HG03571 (cell line): ENCODE measurements at regions not wholly inside any gene's neighbourhood (a gene's known extent, or its start where the extent isn't known, plus 50 kb on each side); places are given as distances from the start of the nearest gene placed in this dataset.

Experiments used
- ATAC-seq: cut with Tn5 transposase; IDR thresholded peaks from one replicate; pipeline ENCODE4 v1.9.1; 2021; ENCODE audit not compliant: unreplicated experiment

- ATAC-seq = peak; percentile 54
Observed at GRCh38 chr2:134154246-134154645, 99.6 kb upstream of the MGAT5 start.

DNA sequence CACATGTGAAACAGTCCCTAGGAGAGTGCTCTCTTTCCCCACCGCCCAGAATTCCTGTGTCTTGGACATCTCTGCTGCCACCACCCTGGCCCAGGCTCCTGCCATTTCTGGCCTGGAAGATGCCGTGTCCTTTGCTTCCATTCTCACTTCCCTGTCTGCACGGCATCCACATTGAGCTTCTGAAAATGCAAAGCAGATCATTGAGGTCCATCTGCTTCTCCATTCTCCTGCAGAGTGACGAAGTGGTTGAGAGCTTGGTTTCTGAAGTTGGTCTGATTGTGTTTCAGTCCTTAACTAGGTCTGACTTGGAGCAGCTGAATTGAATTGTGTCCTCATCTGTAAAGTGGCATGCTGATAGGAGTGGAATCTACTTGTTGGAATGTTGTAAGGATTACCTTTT lies 98.7 kb upstream of the MGAT5 start:
- ATAC-seq = peak; percentile 70

- ATAC-seq = no peak
Observed at GRCh38 chr2:134158295-134158694, 95.6 kb upstream of the MGAT5 start.

DNA sequence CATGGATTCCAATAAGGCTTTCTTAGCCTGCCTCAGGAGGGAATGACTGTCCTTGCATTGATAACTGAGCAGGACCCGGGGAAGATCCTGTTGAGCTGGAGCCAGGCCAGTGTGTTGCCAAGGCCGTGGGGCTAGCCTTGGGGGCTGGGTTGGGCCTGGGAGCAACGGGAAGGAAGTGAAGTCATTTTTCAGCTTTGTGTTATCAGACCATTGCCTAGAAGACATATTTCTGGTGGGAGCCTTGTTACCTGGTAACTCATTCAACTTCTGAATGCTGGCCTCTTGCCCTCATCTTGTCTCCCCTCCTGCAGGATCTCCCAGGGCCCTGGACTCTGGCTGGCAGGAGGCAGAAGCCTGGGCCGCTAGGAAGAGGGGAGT lies 92.7 kb upstream of the MGAT5 start:
- no peak for ATAC-seq

GRCh38 chr2:134163336-134163735 lies 90.5 kb upstream of the MGAT5 start:
- ATAC-seq = no peak

GRCh38 chr2:134164306-134164705 lies 89.6 kb upstream of the MGAT5 start:
- ATAC-seq = no peak

DNA sequence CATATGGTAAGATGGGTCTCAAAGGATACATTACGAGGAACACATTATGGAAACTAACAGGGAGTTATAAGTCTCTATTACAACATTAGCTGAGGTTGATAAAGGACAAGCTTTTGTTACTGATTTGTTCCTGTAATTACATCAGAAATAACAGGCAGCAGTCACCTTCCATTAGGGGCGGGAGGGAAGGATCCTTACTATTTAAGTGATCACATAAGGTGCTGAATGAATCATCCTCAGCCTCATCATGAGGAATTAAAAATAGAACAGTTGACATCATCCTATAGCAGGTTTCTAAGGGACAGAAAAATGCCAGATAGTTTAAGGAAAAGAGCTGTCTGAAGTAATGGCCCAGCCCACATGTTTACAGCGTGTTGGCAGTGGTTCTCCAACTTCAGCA lies 86.9 kb upstream of the MGAT5 start:
- ATAC-seq = no peak

DNA sequence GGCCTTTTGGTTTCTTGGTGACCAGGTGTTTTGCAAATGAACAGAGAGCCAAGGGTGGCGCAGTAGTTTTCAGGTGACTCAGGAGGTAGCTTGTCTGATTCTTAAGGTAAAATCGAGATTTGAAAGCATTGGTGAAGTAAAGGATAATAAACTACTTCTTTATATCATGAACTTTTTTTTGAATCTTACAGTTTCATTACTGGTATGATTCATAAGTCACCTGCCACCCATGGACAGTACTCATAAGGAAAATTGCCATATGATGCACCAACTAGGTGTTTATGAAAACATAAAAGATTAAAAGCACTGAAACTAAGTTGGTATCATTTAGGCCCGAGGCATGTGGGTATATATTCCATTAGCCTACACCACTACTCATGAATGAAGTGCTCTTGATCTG lies 84.1 kb upstream of the MGAT5 start:
- no peak for ATAC-seq

- ATAC-seq = no peak
Observed at GRCh38 chr2:134170294-134170693, 83.6 kb upstream of the MGAT5 start.

DNA sequence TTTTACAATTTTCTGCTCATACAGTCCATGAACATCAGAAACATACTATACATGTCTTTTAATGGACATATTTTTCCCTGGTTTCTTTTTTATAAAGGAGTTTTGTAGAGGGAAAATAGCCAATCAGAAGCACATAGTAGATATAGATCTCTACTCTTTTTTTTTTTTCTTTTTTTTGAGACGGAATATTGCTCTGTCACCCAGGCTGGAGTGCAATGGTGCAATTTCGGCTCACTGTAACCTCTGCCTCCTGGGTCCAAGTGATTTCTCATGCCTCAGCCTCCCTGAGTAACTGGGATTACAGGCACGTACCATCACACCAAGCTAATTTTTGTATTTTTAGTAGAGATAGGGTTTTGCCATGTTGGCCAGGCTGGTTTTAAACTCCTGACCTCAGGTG lies 83.2 kb upstream of the MGAT5 start:
- no peak for ATAC-seq

DNA sequence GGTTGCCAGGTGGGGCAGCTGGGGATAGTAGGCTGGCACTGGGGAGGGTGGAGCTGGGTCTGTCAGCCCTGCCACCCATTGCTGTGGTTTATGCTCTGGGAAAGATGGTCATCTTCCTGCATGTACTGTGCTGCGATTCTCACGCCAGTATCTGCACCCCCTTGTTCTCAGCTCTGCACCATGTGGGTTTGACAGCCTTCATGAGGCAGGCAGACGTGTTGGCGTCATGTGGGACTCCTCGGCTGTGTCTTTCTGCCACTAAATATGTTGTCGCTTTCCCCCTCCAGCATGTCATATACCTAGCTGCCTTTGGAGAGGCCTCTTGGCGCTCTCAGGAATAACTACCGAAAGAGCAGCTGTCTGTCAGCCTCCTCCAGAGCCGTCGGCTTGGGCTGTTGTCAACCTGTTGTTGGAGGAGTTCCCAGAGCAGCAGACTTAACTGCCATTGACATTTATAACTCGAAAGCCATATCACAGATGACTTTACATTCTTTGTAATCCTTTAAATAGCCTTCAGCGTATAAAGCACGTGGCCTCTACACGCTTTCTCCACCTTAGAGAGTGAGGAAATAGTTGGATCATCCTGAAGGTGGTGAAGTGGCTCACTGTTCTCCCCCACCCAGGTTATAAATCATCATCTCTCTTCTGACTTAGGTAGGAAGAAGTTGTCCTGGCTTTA lies 80.4 kb upstream of the MGAT5 start:
- ATAC-seq = no peak

GRCh38 chr2:134174711-134175110 lies 79.2 kb upstream of the MGAT5 start:
- ATAC-seq = no peak

GRCh38 chr2:134175834-134176233 lies 78.0 kb upstream of the MGAT5 start:
- no peak for ATAC-seq

- no peak for ATAC-seq
Observed at GRCh38 chr2:134177351-134177931, 76.4 kb upstream of the MGAT5 start.

DNA sequence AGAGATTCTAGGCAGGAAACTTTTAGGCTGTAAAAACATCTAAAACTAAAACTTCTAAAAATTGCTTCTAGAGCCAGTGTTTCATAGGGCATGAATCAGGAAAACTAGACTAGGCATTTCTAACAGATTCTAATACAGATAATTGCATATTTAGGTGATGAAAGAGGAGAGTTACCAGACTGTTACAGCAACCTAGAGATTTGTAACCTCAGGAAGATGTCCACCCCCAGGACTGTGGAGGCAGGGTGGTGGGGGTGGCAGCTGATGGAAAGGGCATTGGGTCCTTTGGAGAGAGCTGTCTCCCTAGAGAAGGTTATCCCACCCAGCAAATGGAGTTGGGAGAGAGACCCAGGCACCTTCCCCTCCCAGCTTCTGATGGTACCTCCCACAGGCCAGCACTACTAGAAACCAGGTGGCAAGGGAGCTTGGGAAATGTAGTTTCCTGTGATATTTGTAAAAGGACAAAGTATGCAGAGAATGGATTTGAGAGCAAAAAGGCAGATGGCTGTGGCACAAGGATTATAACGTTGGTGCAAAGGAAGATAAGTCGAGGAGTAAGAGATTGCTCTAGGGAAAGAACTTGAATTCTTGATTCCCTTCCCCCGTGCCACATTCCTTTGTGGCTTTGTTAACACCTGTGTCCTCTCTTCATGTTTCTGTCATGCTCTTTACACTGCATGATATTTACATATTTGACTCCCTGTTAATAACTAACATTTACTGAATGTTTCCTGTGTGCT lies 75.6 kb upstream of the MGAT5 start:
- ATAC-seq = peak; percentile 47

DNA sequence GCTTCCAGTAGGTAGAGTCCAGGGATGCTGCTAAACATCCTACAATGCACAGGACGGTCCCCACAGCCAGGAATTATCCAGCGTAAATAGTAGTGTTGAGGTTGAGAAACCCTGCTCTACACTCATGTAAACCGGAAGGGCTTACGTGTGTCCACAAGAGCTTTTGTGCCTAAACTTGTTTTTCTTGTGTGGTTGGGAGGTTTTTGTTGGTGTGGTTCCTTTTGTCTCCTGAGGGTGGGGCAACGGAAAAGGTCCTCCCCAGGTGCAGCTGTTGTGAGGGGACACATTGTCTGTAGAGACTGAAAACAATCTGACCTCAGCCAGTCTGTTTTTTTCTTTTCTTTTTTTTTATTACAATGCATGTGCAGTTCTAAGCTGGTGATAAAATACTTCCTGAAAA lies 72.7 kb upstream of the MGAT5 start:
- no peak for ATAC-seq

GRCh38 chr2:134183679-134184078 lies 70.2 kb upstream of the MGAT5 start:
- no peak for ATAC-seq

- no peak for ATAC-seq
Observed at GRCh38 chr2:134185639-134186038, 68.2 kb upstream of the MGAT5 start.

DNA sequence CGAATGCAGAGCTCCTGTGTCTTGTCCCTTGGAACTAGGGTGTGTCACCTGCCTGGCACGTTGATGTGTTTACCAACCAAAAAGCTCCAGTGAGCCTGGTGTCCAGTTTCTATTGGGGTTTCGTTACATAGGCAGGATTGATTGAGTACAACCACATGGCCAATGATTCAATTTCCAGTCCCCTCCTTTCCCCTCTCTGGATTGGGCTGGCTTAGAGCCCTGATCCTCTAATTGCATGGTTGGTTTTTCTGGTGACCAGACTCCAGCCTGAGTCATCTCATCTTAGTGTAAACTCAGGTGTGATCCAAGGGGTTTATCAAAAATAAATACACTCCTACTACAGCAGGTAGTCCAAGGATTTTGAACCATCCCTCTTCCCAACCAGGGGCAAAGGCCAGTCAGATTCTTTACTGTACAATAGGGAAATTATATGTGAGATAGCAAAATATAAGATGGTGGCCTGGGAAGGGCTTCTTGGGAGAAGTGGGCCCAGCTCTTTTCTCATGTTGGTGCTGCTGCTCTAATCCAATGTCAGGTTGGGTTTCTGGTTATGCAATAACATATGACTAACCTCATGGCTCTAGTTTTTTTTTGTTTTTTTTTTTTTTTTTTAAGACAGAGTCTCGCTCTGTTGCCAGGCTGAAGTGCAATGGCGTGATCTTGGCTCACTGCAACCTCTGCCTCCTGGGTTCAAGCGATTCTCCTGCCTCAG lies 64.7 kb upstream of the MGAT5 start:
- no peak for ATAC-seq

DNA sequence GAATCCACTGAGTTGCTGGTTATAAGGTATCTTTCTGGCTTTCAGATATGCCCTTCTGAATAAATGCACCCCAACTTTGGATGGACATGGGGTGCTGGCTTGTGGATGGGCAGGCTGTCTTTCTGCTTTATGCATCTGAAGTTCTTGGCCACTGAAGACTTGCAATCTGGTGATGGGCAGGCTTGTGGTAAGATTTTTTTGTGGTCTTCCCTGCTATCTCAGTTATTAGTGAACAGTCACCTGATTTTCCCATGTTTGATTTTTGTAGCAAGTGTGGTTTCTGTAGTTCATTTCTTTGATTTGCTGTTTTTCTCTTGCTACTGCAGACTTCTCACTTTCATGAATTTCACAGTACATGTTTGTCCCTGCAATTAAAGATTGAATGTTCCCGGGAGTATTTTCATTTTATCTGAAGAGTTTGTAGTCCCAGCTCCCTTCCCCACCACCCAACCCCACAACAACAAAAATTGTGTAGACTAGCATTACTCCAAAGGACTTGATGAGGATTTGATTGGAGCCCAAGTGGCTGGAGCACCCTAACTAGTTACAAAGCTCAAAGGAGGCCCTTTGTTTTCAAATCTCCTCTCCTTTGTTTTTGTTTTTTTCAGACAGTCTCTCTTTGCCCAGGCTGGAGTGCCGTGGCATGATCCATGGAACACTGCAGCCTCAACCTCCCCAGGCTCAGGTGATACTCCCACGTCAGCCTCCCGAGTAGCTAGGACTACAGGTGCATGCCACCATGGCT lies 63.6 kb upstream of the MGAT5 start:
- no peak for ATAC-seq

DNA sequence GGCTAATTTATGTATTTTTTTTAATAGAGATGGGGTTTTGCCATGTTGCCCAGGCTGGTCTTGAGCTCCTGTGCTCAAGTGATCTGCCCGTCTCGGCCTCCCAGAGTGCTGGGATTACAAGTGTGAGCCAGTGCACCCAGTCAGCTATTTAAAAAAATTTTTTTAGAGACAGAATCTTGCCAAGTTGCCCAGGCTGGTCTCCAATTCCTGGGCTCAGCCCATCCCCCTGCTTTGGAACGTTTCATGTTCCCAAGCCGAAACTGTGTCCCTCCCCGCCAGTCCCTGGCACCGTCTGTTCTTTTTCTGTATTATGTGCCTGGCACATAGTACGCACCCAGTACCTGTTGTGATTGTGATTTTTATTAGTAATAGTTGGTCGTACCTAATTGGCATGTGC lies 63.1 kb upstream of the MGAT5 start:
- no peak for ATAC-seq
